GM12878 (cell line): ENCODE measurements at regions not wholly inside any gene's neighbourhood (a gene's known extent, or its start where the extent isn't known, plus 50 kb on each side); places are given as distances from the start of the nearest gene placed in this dataset.

Source experiments
- CTCF ChIP-seq, 3 experiments: IDR thresholded peaks in 2 of 3; conservative IDR thresholded peaks in 1 of 3; 2 replicates each; pipeline ENCODE4 v1.5.1; 2011; ENCODE audit warnings: low read depth in 3 of 3, low read length in 3 of 3, mild to moderate bottlenecking in 3 of 3, control low read depth in 2 of 3, moderate library complexity in 2 of 3, inconsistent platforms in 1 of 3, mixed read lengths in 1 of 3; ENCODE audit not compliant: control insufficient read depth in 2 of 3, insufficient read depth in 1 of 3; ENCODE audit errors: extremely low read depth in 1 of 3
- IKZF1 ChIP-seq: fragments of 450-650 bp; conservative IDR thresholded peaks from 2 replicates; pipeline ENCODE4 v1.6.1; 2017; ENCODE audit warnings: antibody characterized with exemption, mild to moderate bottlenecking
- NFIC ChIP-seq: IDR thresholded peaks from 2 replicates; pipeline ENCODE4 v1.6.1; 2012; ENCODE audit warnings: low read depth, mild to moderate bottlenecking, inconsistent platforms, low read length, moderate library complexity
- YY1 ChIP-seq: IDR thresholded peaks from 2 replicates; pipeline ENCODE4 v1.6.1; 2011; ENCODE audit warnings: low read depth, mild to moderate bottlenecking, low read length

GRCh38 chr3:63056932-63057331, 181.7 kb upstream of the CADPS start:
- TF ChIP-seq CTCF (IDR thresholded peaks at IDR 0.05 in 2 of 3, conservative IDR thresholded peaks at IDR 0.05 in 1 of 3; ENCODE audit: control insufficient read depth in 2 of 3, extremely low read depth in 1 of 3, insufficient read depth in 1 of 3, low read depth in 3 of 3, low read length in 3 of 3) (no peak), NFIC (no peak), IKZF1 (no peak), YY1 (no peak)
